ENCODE measurements at regions not wholly inside any gene's neighbourhood (a gene's known extent, or its start where the extent isn't known, plus 50 kb on each side); places are given as distances from the start of the nearest gene placed in this dataset.

DNA sequence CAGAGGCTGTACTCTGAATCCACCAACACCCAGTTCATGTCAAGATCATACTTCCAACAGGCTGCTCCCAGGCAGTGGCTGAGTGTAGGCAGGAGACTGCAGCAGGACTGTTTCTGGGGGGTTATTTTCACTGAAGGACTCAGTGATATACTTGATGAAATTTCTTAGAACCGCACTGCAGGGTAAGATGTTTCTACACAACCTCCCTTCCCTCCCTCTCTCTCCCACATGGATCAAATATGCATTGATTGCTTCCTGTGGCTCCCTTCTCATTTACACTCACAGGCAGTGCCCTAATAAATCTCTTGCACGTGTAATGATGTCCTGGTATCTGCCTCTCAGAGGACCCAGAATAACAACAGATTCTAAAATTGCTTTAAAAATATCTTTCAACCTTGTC lies 251.3 kb upstream of the CCDC179 start:
- no peak overlapping the region for H3K9ac ChIP-seq (ENCODE audit: low read depth, low read length)
- no peak overlapping the region for H3K4me2 ChIP-seq (ENCODE audit: low read length)
- H3K36me3 ChIP-seq (ENCODE audit: insufficient read depth, low read length), result no peaks in the 10 kb centered on the region
- H3K4me3 ChIP-seq (ENCODE audit: low read length), result no peak overlapping the region
- no peaks in the 10 kb centered on the region for H3K4me1 ChIP-seq (ENCODE audit: control insufficient read depth, insufficient read depth, low read length)
- H3K9me3 ChIP-seq (replicated peaks; ENCODE audit: low read length), result no peaks in the 10 kb centered on the region
- no peaks in the 10 kb centered on the region for H3K27me3 ChIP-seq (ENCODE audit: control insufficient read depth, insufficient read depth, low read length)

- no peak overlapping the region for H3K9ac ChIP-seq (ENCODE audit: low read depth, low read length)
- H3K4me3 ChIP-seq (ENCODE audit: low read length), result no peak overlapping the region
- no peak overlapping the region for H3K4me2 ChIP-seq (ENCODE audit: low read length)
- H3K9me3 ChIP-seq (replicated peaks; ENCODE audit: low read length), result no peaks in the 10 kb centered on the region
- H3K27me3 ChIP-seq (ENCODE audit: control insufficient read depth, insufficient read depth, low read length), result no peaks in the 10 kb centered on the region
- H3K4me1 ChIP-seq (ENCODE audit: control insufficient read depth, insufficient read depth, low read length), result no peaks in the 10 kb centered on the region
- no peaks in the 10 kb centered on the region for H3K36me3 ChIP-seq (ENCODE audit: insufficient read depth, low read length)
These were observed 252.1 kb upstream of the CCDC179 start for GRCh38 chr11:23112390-23112789.

DNA sequence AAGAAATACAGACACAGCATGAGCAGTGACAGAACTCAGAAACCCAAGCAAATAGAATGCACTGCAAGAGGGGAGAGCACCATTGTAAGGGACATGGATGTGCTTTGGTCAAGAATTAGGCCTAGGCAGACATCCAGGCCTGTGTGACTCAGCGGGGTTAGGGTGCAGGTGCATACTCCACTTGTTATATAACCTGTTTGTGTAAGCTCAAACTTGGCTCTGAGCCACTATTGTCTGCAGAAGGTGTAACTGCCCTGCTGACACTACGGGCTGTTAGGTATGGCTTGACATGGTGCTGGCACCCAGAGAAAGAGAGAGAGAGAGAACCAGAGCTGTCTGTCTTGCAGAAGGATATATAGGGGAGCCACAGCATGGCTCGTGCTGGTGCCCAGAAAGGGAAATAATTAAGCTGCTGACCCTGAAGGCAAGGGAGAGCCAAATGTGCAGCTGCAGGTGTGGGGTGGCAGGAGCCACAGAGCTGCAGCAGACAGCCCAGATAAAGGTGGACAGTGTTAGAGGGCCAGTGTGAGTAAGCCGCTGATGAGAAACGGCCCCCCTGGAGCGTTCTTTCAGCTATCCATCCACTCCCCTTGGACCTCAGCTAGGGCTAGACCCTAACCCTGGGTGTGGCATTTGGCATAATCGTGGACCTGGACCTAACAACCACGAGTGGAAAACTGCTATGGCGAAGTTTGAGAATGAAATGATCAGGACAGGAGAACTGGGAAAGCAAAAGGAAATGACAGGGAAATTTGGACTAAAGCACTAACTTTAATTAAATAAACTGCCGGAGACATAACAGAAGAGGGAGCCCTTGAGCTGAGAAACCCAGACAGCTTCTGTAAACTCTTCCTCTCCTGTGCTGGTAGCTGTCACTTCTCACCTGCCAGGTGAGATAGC lies 253.0 kb upstream of the CCDC179 start:
- Histone ChIP-seq H3K4me3 (ENCODE audit: low read length) (no peak overlapping the region), H3K9me3 (replicated peaks; ENCODE audit: low read length) (no peaks in the 10 kb centered on the region), H3K9ac (ENCODE audit: low read depth, low read length) (no peak overlapping the region)

DNA sequence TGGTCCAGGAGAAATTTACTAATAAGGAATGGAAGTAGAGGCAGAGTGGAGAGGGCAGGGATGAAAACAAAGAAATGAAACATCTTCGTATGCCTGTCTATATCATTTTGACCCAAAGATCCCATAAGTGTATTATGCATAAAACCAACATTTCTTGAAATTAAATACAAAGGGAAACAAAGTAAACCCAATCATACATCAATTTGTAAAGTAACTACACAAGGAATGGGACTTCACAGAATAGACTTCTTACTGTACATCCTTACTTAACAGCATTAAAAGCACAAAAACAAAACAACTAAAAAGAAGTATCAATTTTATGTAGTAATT lies 253.6 kb upstream of the CCDC179 start:
- Histone ChIP-seq H3K4me1 (ENCODE audit: control insufficient read depth, insufficient read depth, low read length) (no peaks in the 10 kb centered on the region), H3K9ac (ENCODE audit: low read depth, low read length) (no peak overlapping the region), H3K9me3 (replicated peaks; ENCODE audit: low read length) (no peaks in the 10 kb centered on the region), H3K27me3 (ENCODE audit: control insufficient read depth, insufficient read depth, low read length) (no peaks in the 10 kb centered on the region), H3K36me3 (ENCODE audit: insufficient read depth, low read length) (no peaks in the 10 kb centered on the region), H3K4me3 (ENCODE audit: low read length) (no peak overlapping the region), H3K4me2 (ENCODE audit: low read length) (no peak overlapping the region)

More for the DNA sequence above, 253.0 kb upstream of the CCDC179 start:
- Histone ChIP-seq H3K36me3 (ENCODE audit: insufficient read depth, low read length) (no peaks in the 10 kb centered on the region), H3K4me1 (ENCODE audit: control insufficient read depth, insufficient read depth, low read length) (no peaks in the 10 kb centered on the region), H3K4me2 (ENCODE audit: low read length) (no peak overlapping the region), H3K27me3 (ENCODE audit: control insufficient read depth, insufficient read depth, low read length) (no peaks in the 10 kb centered on the region)

GRCh38 chr11:23123753-23124152 lies 263.5 kb upstream of the CCDC179 start:
- H3K9me3 ChIP-seq (replicated peaks; ENCODE audit: low read length), result peaks cover 2% of the 10 kb centered on the region
- H3K4me1 ChIP-seq (ENCODE audit: control insufficient read depth, insufficient read depth, low read length), result no peaks in the 10 kb centered on the region
- no peak overlapping the region for H3K9ac ChIP-seq (ENCODE audit: low read depth, low read length)
- no peak overlapping the region for H3K4me3 ChIP-seq (ENCODE audit: low read length)
- H3K36me3 ChIP-seq (ENCODE audit: insufficient read depth, low read length), result no peaks in the 10 kb centered on the region
- H3K4me2 ChIP-seq (ENCODE audit: low read length), result no peak overlapping the region
- H3K27me3 ChIP-seq (ENCODE audit: control insufficient read depth, insufficient read depth, low read length), result no peaks in the 10 kb centered on the region

DNA sequence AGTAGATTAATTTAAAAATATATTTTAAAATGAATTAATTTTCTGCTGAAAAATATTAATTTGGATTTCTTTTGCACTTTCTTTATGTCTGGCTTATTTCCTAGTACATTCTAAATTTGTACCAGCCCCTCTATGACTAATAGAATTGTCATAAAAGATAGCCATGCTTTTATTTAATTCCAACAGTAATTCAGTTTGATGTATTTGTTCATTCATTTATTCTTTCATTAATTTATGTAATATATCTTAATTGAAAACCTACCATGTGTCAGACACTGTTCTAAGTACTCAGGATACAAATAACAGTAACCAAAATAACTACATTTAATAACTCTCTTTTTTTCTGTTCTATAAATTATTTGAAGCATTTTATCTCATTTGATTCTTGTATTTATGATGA lies 264.0 kb upstream of the CCDC179 start:
- Histone ChIP-seq H3K4me3 (ENCODE audit: low read length) (no peak overlapping the region), H3K9me3 (replicated peaks; ENCODE audit: low read length) (peaks cover 2% of the 10 kb centered on the region), H3K9ac (ENCODE audit: low read depth, low read length) (no peak overlapping the region), H3K27me3 (ENCODE audit: control insufficient read depth, insufficient read depth, low read length) (no peaks in the 10 kb centered on the region), H3K4me2 (ENCODE audit: low read length) (no peak overlapping the region), H3K36me3 (ENCODE audit: insufficient read depth, low read length) (no peaks in the 10 kb centered on the region), H3K4me1 (ENCODE audit: control insufficient read depth, insufficient read depth, low read length) (no peaks in the 10 kb centered on the region)

DNA sequence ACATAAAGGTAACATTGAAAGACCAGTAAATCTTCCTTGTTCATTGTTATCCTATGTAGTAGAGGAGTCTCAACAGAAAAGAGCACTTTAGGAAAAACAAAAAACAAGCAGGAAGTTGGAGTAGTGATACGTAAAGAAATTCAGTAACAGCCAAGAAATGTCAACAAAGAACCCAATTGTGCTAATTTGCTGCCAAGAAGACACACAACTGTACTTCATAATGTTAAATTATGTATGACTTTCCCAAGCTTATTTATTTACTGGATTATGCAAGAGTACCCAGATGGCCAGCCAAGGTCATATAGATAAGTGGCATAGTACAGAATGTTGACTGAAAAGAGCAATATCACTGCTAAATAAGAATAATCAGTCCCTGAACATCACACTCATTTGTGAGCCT lies 264.7 kb upstream of the CCDC179 start:
- Histone ChIP-seq H3K4me3 (ENCODE audit: low read length) (no peak overlapping the region), H3K27me3 (ENCODE audit: control insufficient read depth, insufficient read depth, low read length) (no peaks in the 10 kb centered on the region), H3K9ac (ENCODE audit: low read depth, low read length) (no peak overlapping the region), H3K36me3 (ENCODE audit: insufficient read depth, low read length) (no peaks in the 10 kb centered on the region), H3K4me2 (ENCODE audit: low read length) (no peak overlapping the region), H3K4me1 (ENCODE audit: control insufficient read depth, insufficient read depth, low read length) (no peaks in the 10 kb centered on the region), H3K9me3 (replicated peaks; ENCODE audit: low read length) (no peaks in the 10 kb centered on the region)

DNA sequence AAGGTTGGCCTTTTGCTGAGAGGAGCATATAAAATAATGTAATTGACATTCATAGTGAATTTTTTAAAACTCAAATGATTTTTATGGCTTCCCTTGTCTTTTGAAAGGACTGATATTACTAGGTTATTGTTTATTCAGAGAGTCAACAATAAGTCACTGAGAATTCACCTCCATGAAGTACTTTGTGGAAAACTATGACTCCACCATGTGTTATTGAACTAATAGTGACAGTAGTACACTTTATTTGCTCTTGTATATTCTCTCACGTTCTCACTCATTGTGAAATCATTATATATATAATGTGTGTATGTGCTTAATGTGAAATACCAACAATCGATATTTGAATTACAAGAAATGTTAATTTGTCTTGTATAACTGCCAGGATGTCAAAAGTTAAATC lies 267.4 kb upstream of the CCDC179 start:
- no peak overlapping the region for H3K4me2 ChIP-seq (ENCODE audit: low read length)
- no peak overlapping the region for H3K4me3 ChIP-seq (ENCODE audit: low read length)
- no peaks in the 10 kb centered on the region for H3K9me3 ChIP-seq (replicated peaks; ENCODE audit: low read length)
- H3K27me3 ChIP-seq (ENCODE audit: control insufficient read depth, insufficient read depth, low read length), result no peaks in the 10 kb centered on the region
- no peaks in the 10 kb centered on the region for H3K36me3 ChIP-seq (ENCODE audit: insufficient read depth, low read length)
- H3K4me1 ChIP-seq (ENCODE audit: control insufficient read depth, insufficient read depth, low read length), result no peaks in the 10 kb centered on the region
- no peak overlapping the region for H3K9ac ChIP-seq (ENCODE audit: low read depth, low read length)

DNA sequence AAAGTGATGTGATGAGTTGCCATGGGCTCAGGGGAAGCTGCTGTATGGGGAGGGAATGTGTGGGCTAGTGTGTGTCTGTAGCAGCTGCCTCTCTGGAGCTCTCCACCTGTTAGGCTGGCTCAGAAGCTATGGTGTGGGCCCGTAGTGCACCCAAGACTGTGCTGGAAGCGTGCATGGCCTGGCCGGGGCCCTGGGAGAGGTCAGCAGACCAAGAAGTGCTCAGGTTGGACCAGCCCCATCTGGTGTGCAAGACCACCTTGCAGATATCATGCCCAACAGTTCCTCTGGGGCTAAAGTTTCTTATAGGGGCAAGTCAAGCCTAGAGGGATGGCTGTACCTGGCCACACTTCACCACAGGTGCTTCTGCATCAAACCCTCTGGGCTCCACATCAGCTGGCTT lies 274.4 kb upstream of the CCDC179 start:
- H3K36me3 ChIP-seq (ENCODE audit: insufficient read depth, low read length), result no peaks in the 10 kb centered on the region
- no peak overlapping the region for H3K4me2 ChIP-seq (ENCODE audit: low read length)
- H3K27me3 ChIP-seq (ENCODE audit: control insufficient read depth, insufficient read depth, low read length), result no peaks in the 10 kb centered on the region
- H3K4me1 ChIP-seq (ENCODE audit: control insufficient read depth, insufficient read depth, low read length), result no peaks in the 10 kb centered on the region
- no peak overlapping the region for H3K4me3 ChIP-seq (ENCODE audit: low read length)
- H3K9ac ChIP-seq (ENCODE audit: low read depth, low read length), result no peak overlapping the region
- peaks cover 14% of the 10 kb centered on the region for H3K9me3 ChIP-seq (replicated peaks; ENCODE audit: low read length)

DNA sequence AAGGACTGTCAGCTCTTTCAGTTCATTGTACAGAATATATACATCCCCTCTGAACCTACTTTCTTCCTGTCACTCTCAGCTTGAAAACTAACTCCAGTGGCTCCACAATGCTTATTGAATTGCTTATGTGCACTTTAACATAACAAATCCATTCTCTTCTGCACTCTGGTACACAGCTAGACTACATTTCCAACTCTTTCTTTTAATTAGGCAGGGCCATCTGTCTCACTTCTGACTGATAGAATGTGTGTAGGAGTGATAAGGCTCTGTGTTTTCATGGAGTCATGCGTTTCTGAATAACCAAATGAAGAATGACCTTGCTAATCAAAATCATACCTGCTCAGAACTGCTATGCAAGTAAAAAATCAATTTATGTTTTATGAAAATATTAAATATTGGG lies 278.5 kb upstream of the CCDC179 start:
- no peaks in the 10 kb centered on the region for H3K27me3 ChIP-seq (ENCODE audit: control insufficient read depth, insufficient read depth, low read length)
- H3K9ac ChIP-seq (ENCODE audit: low read depth, low read length), result no peak overlapping the region
- no peaks in the 10 kb centered on the region for H3K36me3 ChIP-seq (ENCODE audit: insufficient read depth, low read length)
- H3K4me2 ChIP-seq (ENCODE audit: low read length), result no peak overlapping the region
- H3K4me3 ChIP-seq (ENCODE audit: low read length), result no peak overlapping the region
- H3K4me1 ChIP-seq (ENCODE audit: control insufficient read depth, insufficient read depth, low read length), result no peaks in the 10 kb centered on the region
- peaks cover 14% of the 10 kb centered on the region for H3K9me3 ChIP-seq (replicated peaks; ENCODE audit: low read length)

- Histone ChIP-seq H3K4me1 (ENCODE audit: control insufficient read depth, insufficient read depth, low read length) (no peaks in the 10 kb centered on the region), H3K9ac (ENCODE audit: low read depth, low read length) (no peak overlapping the region), H3K9me3 (replicated peaks; ENCODE audit: low read length) (no peaks in the 10 kb centered on the region), H3K27me3 (ENCODE audit: control insufficient read depth, insufficient read depth, low read length) (no peaks in the 10 kb centered on the region), H3K4me2 (ENCODE audit: low read length) (no peak overlapping the region), H3K4me3 (ENCODE audit: low read length) (no peak overlapping the region), H3K36me3 (ENCODE audit: insufficient read depth, low read length) (no peaks in the 10 kb centered on the region)
These were observed 282.7 kb upstream of the CCDC179 start for GRCh38 chr11:23143022-23143421.

GRCh38 chr11:23151819-23152218 lies 291.5 kb upstream of the CCDC179 start:
- Histone ChIP-seq H3K4me3 (ENCODE audit: low read length) (no peak overlapping the region), H3K9me3 (replicated peaks; ENCODE audit: low read length) (no peaks in the 10 kb centered on the region), H3K9ac (ENCODE audit: low read depth, low read length) (no peak overlapping the region), H3K36me3 (ENCODE audit: insufficient read depth, low read length) (no peaks in the 10 kb centered on the region), H3K4me1 (ENCODE audit: control insufficient read depth, insufficient read depth, low read length) (no peaks in the 10 kb centered on the region), H3K27me3 (ENCODE audit: control insufficient read depth, insufficient read depth, low read length) (no peaks in the 10 kb centered on the region), H3K4me2 (ENCODE audit: low read length) (no peak overlapping the region)

All from skeletal muscle satellite cell (primary cell).